GM21786 (cell line): ENCODE measurements at regions not wholly inside any gene's neighbourhood (a gene's known extent, or its start where the extent isn't known, plus 50 kb on each side); places are given as distances from the start of the nearest gene placed in this dataset.

Experiments used
- ATAC-seq: cut with Tn5 transposase; IDR thresholded peaks from one replicate; pipeline ENCODE4 v1.9.1; 2021; ENCODE audit not compliant: unreplicated experiment

DNA sequence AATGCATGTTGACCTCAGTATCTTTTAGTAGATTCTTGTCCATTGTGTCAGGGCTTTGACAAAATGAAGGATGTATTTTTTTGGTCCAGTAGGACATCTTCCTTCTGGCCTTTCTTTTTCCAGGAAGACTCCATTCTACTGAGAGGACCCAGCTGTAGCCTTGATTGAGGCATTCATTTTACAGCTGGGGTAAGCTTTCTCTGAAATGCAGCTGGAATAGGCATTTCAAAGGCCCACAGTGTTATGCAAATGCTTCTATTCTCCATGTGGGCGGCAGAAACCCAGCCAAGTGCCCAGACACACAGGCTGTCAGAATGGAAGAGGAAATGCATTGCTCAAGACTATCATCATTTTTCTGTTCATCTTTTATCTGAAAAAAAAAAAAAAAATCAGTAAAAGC lies 629.0 kb upstream of the CDH8 start:
- ATAC-seq: no peak

DNA sequence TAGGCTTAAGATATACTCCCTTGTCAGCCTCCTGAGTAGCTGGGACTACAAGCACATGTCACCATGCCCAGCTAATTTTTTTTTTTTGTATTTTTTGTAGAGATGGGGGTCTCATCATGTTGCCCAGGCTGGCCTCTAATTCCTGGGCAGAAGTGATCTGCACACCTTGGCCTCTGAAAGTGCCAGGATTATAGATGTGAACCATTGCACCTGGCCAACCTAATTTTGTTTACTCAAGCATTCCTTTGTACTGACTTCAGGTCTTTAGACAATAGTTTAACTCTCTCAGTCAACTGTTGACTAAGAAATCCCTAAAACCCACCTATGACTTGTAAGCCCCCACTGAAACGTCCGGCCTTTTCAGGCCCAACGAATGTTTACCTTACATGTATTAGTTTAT lies 628.3 kb upstream of the CDH8 start:
- ATAC-seq: no peak

DNA sequence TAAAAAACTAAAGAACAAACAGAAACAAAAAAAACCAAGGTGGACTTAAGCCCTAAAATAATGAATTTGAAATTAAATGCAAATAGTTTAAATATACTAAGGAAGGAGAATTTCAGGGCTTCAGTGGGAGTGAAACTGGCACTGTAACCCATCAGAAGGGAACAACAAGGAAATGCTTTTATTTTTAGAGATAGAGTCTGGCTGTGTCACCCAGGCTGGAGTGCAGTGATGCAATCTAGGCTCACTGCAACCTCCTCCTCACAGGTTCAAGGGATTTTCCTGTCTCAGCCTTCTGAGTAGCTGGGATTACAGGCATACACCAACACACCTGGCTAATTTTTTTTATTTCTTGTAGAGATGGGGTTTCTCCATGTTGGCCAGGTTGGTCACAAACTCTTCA lies 625.2 kb upstream of the CDH8 start:
- ATAC-seq: no peak

DNA sequence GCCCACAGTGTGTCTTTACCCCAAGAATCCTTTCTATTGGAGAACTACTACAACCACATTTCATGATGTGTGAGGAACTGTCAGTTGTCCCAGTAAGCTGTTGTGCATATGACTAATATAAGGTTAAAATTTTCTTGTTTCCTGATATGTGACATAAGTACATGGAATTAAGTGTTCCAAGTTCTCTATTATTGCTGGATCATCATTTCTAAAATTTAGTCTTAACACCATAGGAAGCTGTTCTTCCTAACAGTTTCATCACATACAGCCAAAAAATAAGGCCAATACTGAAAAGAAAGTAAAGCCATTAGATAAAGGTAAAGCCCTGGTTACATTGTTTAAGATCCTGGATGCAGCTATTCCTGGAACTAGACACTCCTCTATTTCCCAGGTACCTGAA lies 620.9 kb upstream of the CDH8 start:
- ATAC-seq: no peak

DNA sequence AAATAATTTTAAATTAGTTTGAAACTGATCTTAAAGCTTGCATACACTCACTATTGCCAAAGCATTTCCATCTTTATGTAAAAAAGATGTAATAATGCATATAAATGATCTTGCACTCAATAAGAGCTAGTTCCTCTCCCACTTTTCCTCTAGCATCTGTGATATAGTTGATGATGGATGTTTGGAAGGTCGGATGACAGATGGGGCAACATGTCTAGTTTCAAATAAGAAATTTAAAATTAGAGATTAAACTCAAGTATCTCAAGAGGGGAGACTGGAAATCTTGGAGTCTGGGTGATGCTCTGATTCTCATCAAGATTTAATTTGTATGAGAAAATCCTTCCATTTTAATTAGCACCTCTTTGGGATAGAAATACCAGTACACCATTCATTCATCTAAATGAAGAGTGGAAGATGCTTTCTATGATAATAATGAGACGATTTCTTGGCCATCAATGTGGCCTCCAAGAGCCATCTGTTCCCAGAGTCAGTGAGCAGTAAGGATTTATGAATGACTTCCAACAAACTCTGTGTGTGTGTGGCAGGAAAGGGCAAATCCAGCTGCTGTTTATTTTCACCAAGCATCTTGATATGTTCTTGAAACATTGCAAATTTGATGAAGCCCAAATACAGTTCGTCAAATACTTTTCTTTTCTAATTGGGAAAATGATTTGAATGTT lies 616.3 kb upstream of the CDH8 start:
- no peak for ATAC-seq

DNA sequence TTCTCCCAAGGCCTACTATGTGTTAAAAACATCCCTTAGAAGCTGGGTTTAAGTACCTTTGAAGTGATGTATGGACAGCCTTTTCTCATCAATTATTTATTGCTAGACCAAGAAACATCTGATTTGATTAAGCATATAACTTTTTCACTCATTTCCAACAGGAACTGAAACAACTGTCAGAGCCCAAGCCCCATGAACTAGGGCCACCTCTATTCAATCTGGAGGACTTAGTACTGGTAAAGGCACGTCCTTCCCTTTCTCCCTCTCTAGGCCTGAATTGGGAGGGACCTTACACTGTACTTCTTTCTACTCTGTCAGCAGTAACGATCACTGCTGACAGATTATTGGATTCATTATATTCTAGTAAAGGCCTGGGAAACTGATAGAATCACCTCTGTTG lies 612.0 kb upstream of the CDH8 start:
- ATAC-seq: no peak

DNA sequence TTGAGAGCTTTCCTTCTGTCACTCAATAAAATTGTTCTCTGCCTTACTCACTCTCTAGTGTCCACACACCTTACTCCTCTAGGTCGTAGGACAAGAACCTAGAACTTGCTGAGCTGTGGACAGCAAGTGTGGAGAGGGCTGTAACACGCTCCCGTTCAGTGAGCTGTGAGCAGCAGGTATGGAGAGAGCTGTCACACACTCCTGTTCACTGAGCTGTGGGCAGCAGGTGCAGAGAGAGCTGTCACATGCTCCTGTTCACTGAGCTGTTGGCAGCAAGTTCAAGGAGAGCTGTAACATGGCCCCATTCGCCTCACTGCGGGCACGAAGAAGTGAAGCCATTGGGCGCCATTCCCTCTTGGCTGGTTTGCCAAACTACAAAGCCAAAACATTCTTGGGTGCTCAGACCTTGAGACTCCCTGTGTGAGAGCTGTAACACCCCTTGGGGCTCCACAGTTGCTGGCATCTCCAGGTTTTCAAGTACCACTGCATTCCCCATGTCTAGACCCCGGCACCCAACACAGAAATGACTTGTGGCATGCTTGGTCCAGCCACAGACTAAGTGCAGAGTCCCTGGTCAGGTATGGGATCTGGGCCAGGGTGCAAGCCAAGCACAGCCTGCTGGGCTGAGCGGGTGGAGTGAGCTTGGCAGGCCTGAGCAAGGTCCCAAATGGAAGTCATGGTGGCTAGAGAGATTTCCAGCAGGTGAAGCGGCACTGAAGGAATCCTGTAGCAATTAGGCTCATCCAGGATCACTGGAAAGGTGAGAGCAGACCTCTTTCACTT lies 608.0 kb upstream of the CDH8 start:
- no peak for ATAC-seq

DNA sequence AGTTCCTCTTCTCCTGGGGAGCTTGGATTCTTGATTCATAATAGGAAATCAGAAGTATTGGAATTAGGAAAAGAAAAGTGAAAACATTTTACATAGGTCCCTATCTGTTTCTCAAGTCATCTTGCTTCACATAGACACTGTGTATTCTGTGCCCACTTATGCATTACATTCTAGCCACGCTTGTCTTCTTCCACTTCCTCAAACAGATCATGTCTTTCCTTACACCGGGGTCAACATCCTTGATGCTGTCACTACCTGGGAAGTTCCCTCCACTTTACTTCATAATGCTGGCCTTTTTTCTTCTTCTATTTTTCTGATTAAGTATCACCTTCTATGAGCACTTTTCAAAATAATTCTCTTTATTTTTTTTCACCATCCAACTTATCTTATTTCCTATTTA lies 606.4 kb upstream of the CDH8 start:
- no peak for ATAC-seq

DNA sequence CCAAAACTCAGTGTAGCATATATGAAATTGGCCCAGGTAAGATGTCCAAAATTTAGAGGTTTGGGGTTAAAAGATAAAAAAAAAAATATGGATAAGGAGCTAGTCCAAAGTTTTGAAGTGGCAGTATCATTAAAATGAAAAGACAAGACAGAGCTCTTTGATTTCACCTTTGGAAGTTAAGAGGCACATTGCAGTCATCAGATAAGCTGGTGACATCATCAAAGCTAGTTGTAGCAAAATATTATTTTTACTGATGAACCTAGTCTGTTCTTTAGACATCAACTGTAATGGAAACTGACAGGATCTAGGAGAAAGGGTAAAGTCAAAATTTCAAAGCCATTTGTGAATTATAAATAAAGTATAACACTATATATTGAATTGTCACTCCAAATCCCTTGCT lies 603.7 kb upstream of the CDH8 start:
- no peak for ATAC-seq

DNA sequence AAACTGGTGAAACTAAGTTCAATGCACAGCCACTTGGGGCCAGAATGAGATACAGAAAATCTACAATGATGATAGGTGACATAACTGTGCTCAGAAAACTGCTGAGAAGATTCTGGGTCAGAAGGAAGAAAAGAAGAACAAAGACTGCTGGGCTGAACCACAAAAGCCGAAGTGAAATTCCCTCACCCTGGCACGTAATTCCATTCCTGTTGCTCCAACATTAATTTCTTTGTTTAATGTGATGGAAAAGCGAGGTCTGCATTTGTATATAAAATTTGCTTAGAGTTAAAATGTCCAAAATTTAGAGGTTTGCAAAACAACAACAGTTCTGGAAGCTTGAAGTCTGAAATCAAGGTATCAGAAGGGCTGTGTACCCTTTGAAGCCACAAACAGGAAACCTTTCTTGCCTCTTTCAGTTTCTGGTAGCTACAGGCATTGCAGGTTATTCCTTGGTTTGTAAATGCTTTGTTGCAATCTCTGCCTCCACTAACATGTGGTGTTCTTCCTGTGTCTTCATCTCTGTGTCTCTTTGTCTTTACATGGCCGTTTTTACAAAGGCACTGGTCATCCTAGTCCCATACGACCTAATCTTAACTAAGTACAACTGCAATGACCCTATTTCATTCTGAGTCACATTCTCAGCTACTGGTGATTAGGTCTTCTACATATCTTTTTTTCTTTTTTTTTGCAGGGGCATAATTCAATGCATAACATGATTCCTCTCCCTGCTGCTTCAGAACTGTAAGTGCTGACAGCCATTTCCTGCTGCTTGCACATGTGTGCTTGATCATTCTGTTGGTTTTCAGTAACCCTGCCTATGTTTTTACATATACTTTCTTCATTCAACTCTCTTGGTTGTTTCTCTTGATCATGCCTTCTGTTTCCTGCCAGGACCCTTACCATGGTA lies 603.0 kb upstream of the CDH8 start:
- ATAC-seq: peak; percentile 68

DNA sequence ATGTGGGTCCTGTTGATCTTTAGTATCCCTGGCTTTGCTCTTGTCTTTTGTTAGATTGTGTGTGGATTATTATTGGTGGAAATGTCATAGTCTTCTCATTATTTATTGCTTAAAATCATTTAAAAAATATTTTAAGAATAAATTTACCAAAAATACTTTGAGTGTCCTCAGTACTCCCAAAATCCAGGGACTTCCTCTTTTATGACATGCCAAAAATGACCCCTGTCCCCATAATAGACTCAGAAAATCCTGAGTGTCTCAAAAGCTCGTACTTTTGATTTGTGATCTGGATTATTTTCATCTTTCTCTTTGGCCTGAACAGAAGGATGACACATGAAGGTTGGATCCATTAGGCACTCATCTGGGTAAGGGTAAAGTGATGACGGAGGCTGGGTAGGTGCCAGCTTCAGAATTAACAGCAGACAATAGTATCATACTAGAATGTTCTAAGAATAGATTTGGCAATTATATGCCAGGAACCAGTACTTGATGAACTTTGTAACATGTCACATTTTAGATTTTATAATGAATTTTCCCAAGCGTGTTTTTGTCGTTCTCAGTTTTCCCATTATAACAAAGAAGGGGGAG lies 602.2 kb upstream of the CDH8 start:
- peak; percentile 5 for ATAC-seq

DNA sequence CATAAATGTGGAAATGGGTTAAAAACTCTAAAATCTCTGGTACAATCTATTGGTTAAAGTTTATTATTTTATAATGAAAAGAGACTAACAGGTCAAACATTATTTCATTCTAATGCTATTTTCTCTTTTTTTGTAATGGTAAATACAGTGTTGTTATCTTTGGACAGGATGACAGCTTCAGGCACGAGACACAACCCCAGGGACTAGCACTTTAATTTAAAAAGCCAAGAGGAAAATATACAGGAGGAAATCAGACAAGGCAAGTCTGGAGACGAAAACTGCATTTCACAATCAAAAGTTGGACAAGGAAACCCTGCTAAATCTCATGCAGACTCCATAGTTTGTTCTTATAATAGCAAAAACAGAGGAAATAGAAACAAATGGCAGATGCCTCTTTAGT lies 589.1 kb upstream of the CDH8 start:
- ATAC-seq: no peak

DNA sequence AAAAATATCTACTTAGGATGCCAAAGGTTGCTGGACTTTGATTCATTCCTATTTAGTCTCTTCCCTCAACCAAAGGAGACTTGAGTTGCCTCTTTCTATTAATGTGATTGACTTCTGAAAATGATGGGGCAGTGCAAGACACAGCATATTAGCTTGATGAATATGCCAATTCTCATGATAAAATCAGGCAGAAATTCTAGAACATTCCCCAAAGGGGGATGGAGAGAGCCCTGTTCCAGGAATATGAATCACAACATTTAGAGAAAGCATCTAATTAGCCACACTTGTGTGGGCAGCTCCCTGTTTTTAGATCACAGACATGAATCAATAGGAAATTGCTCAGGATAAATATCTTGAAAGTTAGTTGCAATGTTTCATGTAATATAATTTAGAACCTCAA lies 584.0 kb upstream of the CDH8 start:
- ATAC-seq: no peak

DNA sequence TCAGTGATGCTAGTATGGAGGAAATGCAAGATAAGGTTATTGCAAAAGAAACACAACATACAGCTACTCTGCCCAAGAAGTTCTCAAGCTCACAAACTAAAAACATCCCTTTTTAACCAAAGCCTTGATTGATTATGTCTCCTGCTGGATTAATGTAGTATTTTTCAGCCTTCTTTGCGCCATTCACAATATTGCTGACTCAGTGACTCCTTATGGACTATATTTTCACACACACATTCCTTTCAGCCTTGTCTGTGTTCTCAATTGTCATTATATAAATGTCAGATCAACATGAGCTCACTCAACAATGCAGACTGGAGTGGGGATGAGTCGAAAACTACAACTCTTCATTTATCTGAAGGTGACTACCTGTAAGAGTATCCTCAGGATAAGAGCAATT lies 579.3 kb upstream of the CDH8 start:
- ATAC-seq: no peak

DNA sequence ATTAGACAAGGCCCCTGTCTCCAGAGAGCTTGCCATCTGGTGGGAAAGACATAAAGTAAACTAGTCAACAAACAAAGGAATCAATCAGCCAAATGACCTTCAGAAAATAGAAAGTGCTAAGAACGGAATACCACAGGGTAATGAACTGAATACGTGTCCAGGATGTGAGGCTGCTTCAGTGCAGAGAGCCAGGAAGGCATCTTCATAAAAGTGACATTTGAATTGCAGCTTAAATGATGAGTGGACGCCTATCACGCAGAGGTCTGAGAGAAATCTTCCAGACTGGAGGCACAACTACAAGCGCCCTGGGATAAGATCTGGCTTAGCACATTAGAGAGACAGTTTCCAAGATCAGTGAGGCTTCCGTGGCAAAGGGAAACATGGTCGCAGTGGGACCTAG lies 574.1 kb upstream of the CDH8 start:
- no peak for ATAC-seq

DNA sequence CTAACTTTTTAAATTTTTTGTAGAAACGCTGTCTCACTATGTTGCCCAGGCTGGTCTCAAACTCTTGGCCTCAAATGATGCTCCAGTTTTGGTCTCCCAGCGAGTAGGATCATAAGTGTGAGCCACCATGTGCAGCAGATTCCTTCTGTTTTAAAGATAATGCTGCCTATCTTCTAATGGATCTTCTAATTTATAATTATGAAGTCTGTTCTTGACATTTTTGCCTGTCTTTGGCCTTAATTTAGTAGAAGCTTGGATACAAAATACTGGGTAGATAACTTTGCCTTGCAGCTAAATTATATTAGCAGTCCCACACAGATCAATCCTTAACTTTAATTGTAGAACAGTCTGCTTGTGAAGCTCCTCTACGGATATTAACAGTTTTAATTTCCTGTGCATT lies 566.6 kb upstream of the CDH8 start:
- no peak for ATAC-seq

DNA sequence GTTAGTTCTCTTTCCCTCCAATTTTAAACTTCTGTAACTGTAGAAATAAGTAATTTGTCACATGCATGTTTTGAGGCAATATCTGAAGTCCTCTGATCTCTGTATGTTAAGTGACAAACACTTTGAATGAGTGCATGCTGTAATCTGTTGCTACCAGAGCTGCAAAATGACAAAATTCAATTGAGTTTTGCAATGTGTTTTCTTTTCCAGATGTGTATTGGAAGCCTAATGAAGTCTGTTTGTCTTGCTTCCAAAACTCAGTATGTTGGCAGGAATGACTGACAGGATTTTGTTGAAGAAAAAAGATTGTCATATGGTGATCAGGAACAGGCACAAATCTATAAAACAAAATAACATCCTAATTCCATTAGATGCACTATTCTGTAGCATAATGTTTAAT lies 561.6 kb upstream of the CDH8 start:
- no peak for ATAC-seq

DNA sequence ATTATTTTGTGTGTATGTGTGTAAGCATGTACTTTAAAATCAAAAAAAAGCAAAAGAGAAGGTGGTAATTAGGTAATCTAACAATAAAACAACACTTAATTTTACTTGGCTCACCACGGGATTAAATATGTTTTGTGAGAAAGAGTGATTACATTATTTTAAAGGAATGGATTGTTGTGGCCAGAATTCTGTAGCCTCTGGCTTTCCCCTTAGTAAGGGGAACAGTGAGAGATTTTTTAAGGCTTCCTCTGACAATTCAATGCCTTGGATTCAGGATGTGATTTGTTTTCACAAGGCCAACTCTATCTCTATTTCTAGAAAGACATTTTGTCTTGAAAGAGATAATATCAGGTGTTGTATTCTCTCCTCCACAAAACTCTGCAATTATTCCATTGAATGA lies 560.3 kb upstream of the CDH8 start:
- no peak for ATAC-seq

DNA sequence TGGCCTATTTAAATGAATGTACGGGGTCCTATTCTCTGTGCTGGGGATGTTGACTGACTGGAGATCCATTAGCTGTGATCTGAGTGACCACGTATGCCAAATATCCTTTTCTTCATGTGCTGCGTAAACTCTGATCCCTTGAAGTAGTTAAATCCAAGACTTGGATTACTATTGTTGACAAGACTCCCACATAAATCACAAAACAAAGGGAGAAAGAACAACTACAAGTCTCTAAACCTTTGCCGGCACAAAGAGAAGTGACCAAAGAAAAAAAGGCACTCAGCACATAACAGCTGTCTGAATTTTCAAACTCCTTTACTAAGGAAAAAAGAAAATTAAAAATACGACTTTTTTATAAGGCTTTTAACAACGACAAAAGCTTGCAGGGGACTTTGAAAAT lies 559.9 kb upstream of the CDH8 start:
- ATAC-seq: no peak

DNA sequence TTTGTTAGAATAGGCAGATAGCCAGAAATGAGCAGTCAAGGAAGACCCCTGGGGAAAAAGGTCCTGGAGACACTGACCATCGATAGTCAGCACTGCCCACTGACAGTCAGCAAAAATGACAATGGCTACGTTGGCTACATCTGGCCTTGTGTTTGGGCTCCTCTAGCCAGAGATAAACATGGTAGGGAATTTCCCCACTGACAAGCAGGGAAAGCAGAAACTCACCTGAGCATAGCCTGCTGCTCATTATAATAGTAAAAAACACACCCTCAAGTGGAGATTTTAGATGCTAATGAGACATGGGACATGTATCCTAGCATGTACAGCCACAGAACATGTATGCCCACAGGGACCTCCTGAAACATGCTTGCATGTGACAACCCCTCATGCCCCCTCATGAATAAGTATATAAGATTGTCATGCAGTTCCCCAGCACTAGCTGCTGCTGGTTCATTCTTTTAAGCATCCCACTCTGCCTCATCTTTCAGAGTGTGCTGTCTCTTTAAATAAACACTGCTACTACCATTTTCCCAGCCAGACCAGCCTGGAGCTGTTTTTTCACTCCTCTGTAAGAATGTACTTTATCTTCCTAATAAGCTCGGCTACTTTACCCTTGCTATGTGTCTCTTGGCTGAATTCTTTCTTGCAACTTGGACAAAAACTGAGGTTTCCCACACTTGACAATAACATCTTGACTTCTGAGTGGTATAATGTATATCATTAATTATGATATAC lies 550.1 kb upstream of the CDH8 start:
- ATAC-seq: no peak

DNA sequence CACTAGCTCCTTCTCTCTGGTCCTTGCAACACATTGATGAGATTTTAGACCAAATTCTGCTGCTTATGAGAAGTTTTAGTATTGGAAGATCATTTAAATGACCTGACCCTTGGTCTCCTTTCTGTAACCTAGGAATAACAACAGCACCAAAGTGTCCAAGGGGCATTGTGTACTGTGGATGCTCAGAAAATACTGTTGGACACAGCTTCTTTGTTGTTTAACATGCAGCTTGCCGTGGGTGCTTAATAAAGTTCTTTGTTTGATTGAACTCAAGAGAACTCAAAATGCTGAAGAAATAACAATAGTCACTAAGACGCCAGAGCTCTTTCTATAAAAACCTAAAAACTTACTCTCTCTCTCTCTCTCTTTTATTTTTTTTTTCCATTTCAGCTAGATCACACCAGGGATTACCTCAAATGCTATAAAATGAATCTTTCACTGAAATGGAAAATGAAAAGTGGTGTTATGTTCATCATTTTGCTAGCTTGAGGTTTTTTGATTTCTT lies 548.9 kb upstream of the CDH8 start:
- ATAC-seq: no peak
